ENCODE measurements at regions not wholly inside any gene's neighbourhood (a gene's known extent, or its start where the extent isn't known, plus 50 kb on each side); places are given as distances from the start of the nearest gene placed in this dataset.
"Not testable (repeated sequence)": the region's sequence is repeated elsewhere in the genome, so short reads cannot be mapped to it uniquely, and the experiment has no call there.

- TF ChIP-seq SPI1, TAF1 (IDR thresholded peaks at IDR 0.05; ENCODE audit: low read depth, low read length): not testable (repeated sequence)
Observed at GRCh38 chr5:39907267-39907951, 482.6 kb upstream of the DAB2 start.

Measured in GM12891 (cell line).